ENCODE measurements at regions not wholly inside any gene's neighbourhood (a gene's known extent, or its start where the extent isn't known, plus 50 kb on each side); places are given as distances from the start of the nearest gene placed in this dataset.

- intact Hi-C loops (cut with DNase I) = no loop called here
- TF ChIP-seq POLR2AphosphoS5 (IDR thresholded peaks at IDR 0.05; ENCODE audit: insufficient read depth in 1 of 2, low read depth in 1 of 2) (no peak), POLR2A (IDR thresholded peaks at IDR 0.05) (no peak), CTCF (IDR thresholded peaks at IDR 0.05) (no peak)
- H3K9me3 ChIP-seq = no peaks in the 10 kb centered on the region
Observed at GRCh38 chr1:199851439-199852140, 175.9 kb upstream of the NR5A2 start.

GRCh38 chr1:199854686-199855321 lies 172.7 kb upstream of the NR5A2 start:
- intact Hi-C loops (cut with DNase I) = no loop called here
- no peaks in the 10 kb centered on the region for H3K4me1 ChIP-seq
- H3K36me3 ChIP-seq = no peaks in the 10 kb centered on the region
- no peak overlapping the region for H3K4me3 ChIP-seq
- DNase-seq (ENCODE audit: extremely low spot score in 2 of 2) = no peak
- no peaks in the 10 kb centered on the region for H3K9me3 ChIP-seq
- TF ChIP-seq POLR2A (IDR thresholded peaks at IDR 0.05) (no peak), POLR2AphosphoS5 (IDR thresholded peaks at IDR 0.05; ENCODE audit: insufficient read depth in 1 of 2, low read depth in 1 of 2) (no peak), CTCF (IDR thresholded peaks at IDR 0.05) (no peak)
- H3K27ac ChIP-seq = no peak overlapping the region
- H3K27me3 ChIP-seq = no peaks in the 10 kb centered on the region

More at GRCh38 chr1:199851439-199852140, 175.9 kb upstream of the NR5A2 start:
- no peaks in the 10 kb centered on the region for H3K4me1 ChIP-seq
- H3K27ac ChIP-seq = no peak overlapping the region
- no peak for DNase-seq (ENCODE audit: extremely low spot score in 2 of 2)
- no peaks in the 10 kb centered on the region for H3K36me3 ChIP-seq
- H3K27me3 ChIP-seq = no peaks in the 10 kb centered on the region
- H3K4me3 ChIP-seq = no peak overlapping the region

- H3K9me3 ChIP-seq = no peaks in the 10 kb centered on the region
- H3K4me1 ChIP-seq = no peaks in the 10 kb centered on the region
- DNase-seq (ENCODE audit: extremely low spot score in 2 of 2) = no peak
- intact Hi-C loops (cut with DNase I) = no loop called here
- no peaks in the 10 kb centered on the region for H3K27me3 ChIP-seq
- no peak overlapping the region for H3K27ac ChIP-seq
- H3K4me3 ChIP-seq = no peak overlapping the region
- TF ChIP-seq POLR2A (IDR thresholded peaks at IDR 0.05) (no peak), POLR2AphosphoS5 (IDR thresholded peaks at IDR 0.05; ENCODE audit: insufficient read depth in 1 of 2, low read depth in 1 of 2) (no peak), CTCF (IDR thresholded peaks at IDR 0.05) (no peak)
- no peaks in the 10 kb centered on the region for H3K36me3 ChIP-seq
Observed at GRCh38 chr1:199855580-199855979, 171.9 kb upstream of the NR5A2 start.

- H3K4me1 ChIP-seq = no peaks in the 10 kb centered on the region
- no peaks in the 10 kb centered on the region for H3K36me3 ChIP-seq
- no peak overlapping the region for H3K27ac ChIP-seq
- intact Hi-C loops (cut with DNase I) = no loop called here
- DNase-seq (ENCODE audit: extremely low spot score in 2 of 2) = no peak
- H3K27me3 ChIP-seq = no peaks in the 10 kb centered on the region
- H3K9me3 ChIP-seq = no peaks in the 10 kb centered on the region
- TF ChIP-seq CTCF (IDR thresholded peaks at IDR 0.05) (no peak), POLR2A (IDR thresholded peaks at IDR 0.05) (no peak), POLR2AphosphoS5 (IDR thresholded peaks at IDR 0.05; ENCODE audit: insufficient read depth in 1 of 2, low read depth in 1 of 2) (no peak)
- no peak overlapping the region for H3K4me3 ChIP-seq
Observed at GRCh38 chr1:199856216-199856780, 171.2 kb upstream of the NR5A2 start.

GRCh38 chr1:199857108-199857507 lies 170.4 kb upstream of the NR5A2 start:
- Histone ChIP-seq H3K27ac (no peak overlapping the region), H3K27me3 (no peaks in the 10 kb centered on the region), H3K36me3 (no peaks in the 10 kb centered on the region), H3K4me1 (no peaks in the 10 kb centered on the region), H3K4me3 (no peak overlapping the region), H3K9me3 (no peaks in the 10 kb centered on the region)
- intact Hi-C loops (cut with DNase I) = no loop called here
- no peak for DNase-seq (ENCODE audit: extremely low spot score in 2 of 2)
- no peak for TF ChIP-seq POLR2AphosphoS5 (IDR thresholded peaks at IDR 0.05; ENCODE audit: insufficient read depth in 1 of 2, low read depth in 1 of 2)
- no peak for TF ChIP-seq POLR2A (IDR thresholded peaks at IDR 0.05)
- TF ChIP-seq CTCF (IDR thresholded peaks at IDR 0.05) = no peak

All from vagina (tissue), 2 donors.